Gastrocnemius medialis (tissue), 4 donors: ENCODE measurements at regions not wholly inside any gene's neighbourhood (a gene's known extent, or its start where the extent isn't known, plus 50 kb on each side); places are given as distances from the start of the nearest gene placed in this dataset.

ENCODE experiments used
- CTCF ChIP-seq, 5 experiments: fragments of 450-650 bp in 3 of 5; fragments of 200-600 bp in 2 of 5; sonication (generic) in 2 of 5; IDR thresholded peaks in 4 of 5; conservative IDR thresholded peaks in 1 of 5; 1 replicate in 4 of 5; 2 replicates in 1 of 5; pipeline ENCODE4 v1.5.1; 2016 to 2019; ENCODE audit warnings: antibody characterized with exemption in 5 of 5, mild to moderate bottlenecking in 3 of 5, moderate library complexity in 3 of 5
- POLR2A ChIP-seq, 2 donors: fragments of 450-650 bp; IDR thresholded peaks; one replicate each; pipeline ENCODE4 v1.6.1; 2017; ENCODE audit warnings: antibody characterized with exemption in 2 of 2, mild to moderate bottlenecking in 2 of 2, moderate library complexity in 2 of 2

GRCh38 chrX:39996536-39996935 is 101.2 kb downstream of the BCOR start:
- TF ChIP-seq CTCF (IDR thresholded peaks at IDR 0.05 in 4 of 5, conservative IDR thresholded peaks at IDR 0.05 in 1 of 5) (no peak), POLR2A (IDR thresholded peaks at IDR 0.05) (no peak)
